ENCODE measurements at regions not wholly inside any gene's neighbourhood (a gene's known extent, or its start where the extent isn't known, plus 50 kb on each side); places are given as distances from the start of the nearest gene placed in this dataset.
"Not testable (repeated sequence)": the region's sequence is repeated elsewhere in the genome, so short reads cannot be mapped to it uniquely, and the experiment has no call there.

- not testable (repeated sequence) for TF ChIP-seq CTCF (IDR thresholded peaks at IDR 0.05; ENCODE audit: low read depth, low read length); EZH2phosphoT487 (IDR thresholded peaks at IDR 0.05; ENCODE audit: low read depth)
Observed at GRCh38 chr6:931919-932318, 239.0 kb upstream of the EXOC2 start.
